22Rv1 (cell line): ENCODE measurements at regions not wholly inside any gene's neighbourhood (a gene's known extent, or its start where the extent isn't known, plus 50 kb on each side); places are given as distances from the start of the nearest gene placed in this dataset.

Source experiments
- H3K27ac ChIP-seq: fragments of 450-650 bp; 2 replicates; pipeline ENCODE4 v1.5.1; 2017
- CTCF ChIP-seq: fragments of 450-650 bp; IDR thresholded peaks from 2 replicates; pipeline ENCODE4 v1.5.1; 2017; ENCODE audit warnings: mild to moderate bottlenecking
- ZFX ChIP-seq: fragments of 450-650 bp; IDR thresholded peaks from 2 replicates; pipeline ENCODE4 v1.6.1; 2017; ENCODE audit warnings: antibody characterized with exemption, borderline replicate concordance

- TF ChIP-seq ZFX, result no peak
- TF ChIP-seq CTCF, result no peak
- H3K27ac ChIP-seq, result no peak overlapping the region
These were observed 418.7 kb upstream of the KIF2A start for GRCh38 chr5:61887271-61887670.

- TF ChIP-seq CTCF, result no peak
- TF ChIP-seq ZFX, result no peak
- H3K27ac ChIP-seq, result no peak overlapping the region
These were observed 412.0 kb upstream of the KIF2A start for GRCh38 chr5:61894046-61894445.

- TF ChIP-seq ZFX (no peak), CTCF (no peak)
- H3K27ac ChIP-seq, result no peak overlapping the region
These were observed 409.2 kb upstream of the KIF2A start for GRCh38 chr5:61896811-61897210.

DNA sequence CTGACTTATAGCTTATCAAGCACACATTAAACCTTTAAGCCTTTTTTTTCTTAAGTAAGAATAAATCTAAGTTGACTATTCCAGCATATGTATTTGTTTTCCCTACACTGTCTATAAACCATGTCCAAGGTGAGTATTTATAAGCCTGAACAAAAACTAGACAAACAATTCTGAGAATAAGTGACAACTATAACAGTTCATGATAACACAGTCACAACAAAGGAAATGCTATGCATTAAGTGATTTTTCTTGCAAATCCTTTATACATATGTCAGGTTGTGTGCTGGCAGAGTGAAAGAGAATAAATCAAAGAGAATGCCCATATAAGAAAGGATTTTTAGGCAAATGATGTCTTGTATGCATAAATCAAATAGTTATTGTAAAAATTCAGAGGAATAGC is 408.8 kb upstream of the KIF2A start:
- no peak for TF ChIP-seq CTCF
- TF ChIP-seq ZFX, result no peak
- no peak overlapping the region for H3K27ac ChIP-seq

- no peak overlapping the region for H3K27ac ChIP-seq
- no peak for TF ChIP-seq CTCF
- TF ChIP-seq ZFX, result no peak
These were observed 404.0 kb upstream of the KIF2A start for GRCh38 chr5:61901997-61902396.

GRCh38 chr5:61904730-61905129 is 401.3 kb upstream of the KIF2A start:
- H3K27ac ChIP-seq, result no peak overlapping the region
- TF ChIP-seq CTCF (no peak), ZFX (no peak)

DNA sequence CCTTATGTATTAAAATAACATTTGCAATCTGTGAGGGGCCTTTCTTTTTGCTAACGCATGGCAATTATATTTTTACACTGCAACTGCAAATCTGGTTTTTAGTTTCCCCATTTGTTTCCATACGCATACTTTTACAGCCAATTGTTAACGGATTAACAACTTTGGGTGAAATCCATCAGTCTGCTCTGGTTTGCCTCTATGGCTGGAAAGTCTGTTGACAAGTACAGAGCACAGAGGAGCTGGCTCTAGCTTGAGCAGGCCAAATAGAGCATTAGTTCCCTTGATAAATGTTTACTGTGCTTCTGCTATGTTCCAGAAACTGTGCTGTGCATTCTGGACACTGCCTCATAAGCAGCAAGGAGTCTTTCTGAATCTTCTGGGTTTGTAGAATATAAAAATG is 400.4 kb upstream of the KIF2A start:
- TF ChIP-seq CTCF (no peak), ZFX (no peak)

More for the DNA sequence above, 400.4 kb upstream of the KIF2A start:
- no peak overlapping the region for H3K27ac ChIP-seq
